KMS-11 (cell line): ENCODE measurements at regions not wholly inside any gene's neighbourhood (a gene's known extent, or its start where the extent isn't known, plus 50 kb on each side); places are given as distances from the start of the nearest gene placed in this dataset.

Experiments used
- H2AFZ ChIP-seq: fragments of 200-600 bp; sonication (generic); 2 replicates; pipeline ENCODE4 v1.6.1; 2016; ENCODE audit warnings: antibody characterized with exemption, mixed run types, low read depth
- H3K27ac ChIP-seq: fragments of 200-600 bp; sonication (generic); 2 replicates; pipeline ENCODE4 v1.6.1; 2016; ENCODE audit warnings: mild to moderate bottlenecking, mixed run types
- H3K27me3 ChIP-seq: fragments of 200-600 bp; sonication (generic); 2 replicates; pipeline ENCODE4 v1.6.1; 2017; ENCODE audit warnings: mild to moderate bottlenecking, low read depth, mixed run types, moderate library complexity; ENCODE audit not compliant: insufficient read depth
- H3K36me3 ChIP-seq: fragments of 200-600 bp; sonication (generic); 2 replicates; pipeline ENCODE4 v1.6.1; 2017; ENCODE audit warnings: mild to moderate bottlenecking, mixed run types; ENCODE audit not compliant: insufficient read depth
- H3K4me1 ChIP-seq: fragments of 200-600 bp; sonication (generic); 2 replicates; pipeline ENCODE4 v1.6.1; 2016; ENCODE audit warnings: mild to moderate bottlenecking, low read depth, mixed run types; ENCODE audit not compliant: poor library complexity, severe bottlenecking
- H3K4me2 ChIP-seq: fragments of 200-600 bp; sonication (generic); 2 replicates; pipeline ENCODE4 v1.7.0; 2016; ENCODE audit warnings: mild to moderate bottlenecking, mixed run types
- H3K4me3 ChIP-seq: fragments of 200-600 bp; sonication (generic); IDR thresholded peaks from 2 replicates; pipeline ENCODE4 v1.6.1; 2017; ENCODE audit warnings: low read depth, low read length, mixed read lengths; ENCODE audit not compliant: insufficient read depth
- H3K79me2 ChIP-seq: fragments of 200-600 bp; sonication (generic); 2 replicates; pipeline ENCODE4 v1.6.1; 2016; ENCODE audit warnings: low read depth, mixed run types; ENCODE audit not compliant: insufficient read depth
- H3K9ac ChIP-seq: fragments of 200-600 bp; sonication (generic); 2 replicates; pipeline ENCODE4 v1.6.1; 2016; ENCODE audit warnings: mild to moderate bottlenecking, mixed run types
- H4K20me1 ChIP-seq: fragments of 200-600 bp; sonication (generic); 2 replicates; pipeline ENCODE4 v1.6.1; 2016; ENCODE audit warnings: mild to moderate bottlenecking, mixed run types; ENCODE audit not compliant: insufficient read depth
- CTCF ChIP-seq: fragments of 200-600 bp; sonication (generic); conservative IDR thresholded peaks from 2 replicates; pipeline ENCODE4 v1.6.1; 2017; ENCODE audit warnings: low read depth, mild to moderate bottlenecking, antibody characterized with exemption, low read length, moderate library complexity, mixed read lengths

GRCh38 chr15:39530480-39531342 lies 50.2 kb upstream of the THBS1 start:
- Histone ChIP-seq H3K9ac (no peak overlapping the region), H4K20me1 (no peaks in the 10 kb centered on the region), H3K4me3 (no peak overlapping the region), H2AFZ (no peak overlapping the region), H3K27ac (no peak overlapping the region), H3K79me2 (no peaks in the 10 kb centered on the region), H3K4me2 (no peak overlapping the region), H3K27me3 (no peaks in the 10 kb centered on the region), H3K4me1 (no peaks in the 10 kb centered on the region), H3K36me3 (no peaks in the 10 kb centered on the region)
- no peak for TF ChIP-seq CTCF
